ENCODE measurements at regions not wholly inside any gene's neighbourhood (a gene's known extent, or its start where the extent isn't known, plus 50 kb on each side); places are given as distances from the start of the nearest gene placed in this dataset.

GRCh38 chr3:22526266-22526837 lies 676.8 kb upstream of the UBE2E2 start:
- no peak for DNase-seq (ENCODE audit: extremely low spot score)
- Histone ChIP-seq H3K27ac (ENCODE audit: low read depth) (no peak overlapping the region), H3K4me1 (ENCODE audit: insufficient read depth) (no peaks in the 10 kb centered on the region), H3K4me3 (ENCODE audit: low read depth, low read length) (no peak overlapping the region), H3K36me3 (ENCODE audit: insufficient read depth) (no peaks in the 10 kb centered on the region)
- 16% methylated on average over 1 of the region's 1 CpG for WGBS

DNA sequence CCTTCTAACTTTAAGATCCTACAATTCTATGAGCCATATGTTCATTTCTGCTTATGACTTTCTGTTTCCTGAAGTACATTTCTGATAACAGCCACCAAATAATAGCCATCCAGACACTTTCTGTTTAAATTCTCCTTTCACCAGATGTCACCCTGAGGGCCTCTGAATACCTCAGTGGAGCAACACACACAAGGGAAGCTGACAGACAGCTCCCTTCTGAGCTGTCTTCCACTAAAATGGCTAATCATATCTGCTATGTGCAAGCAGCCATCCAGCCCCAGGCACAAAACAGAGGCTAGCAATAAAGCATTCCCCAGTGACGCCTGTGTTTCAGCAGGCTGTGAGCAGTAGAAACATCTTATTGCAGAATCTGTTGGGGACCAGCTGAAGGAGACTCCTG lies 666.6 kb upstream of the UBE2E2 start:
- no peak for DNase-seq (ENCODE audit: extremely low spot score)
- H3K4me1 ChIP-seq (ENCODE audit: insufficient read depth), result no peaks in the 10 kb centered on the region
- no peak overlapping the region for H3K4me3 ChIP-seq (ENCODE audit: low read depth, low read length)
- 83% methylated on average over 1 of the region's 1 CpG for WGBS
- H3K36me3 ChIP-seq (ENCODE audit: insufficient read depth), result no peaks in the 10 kb centered on the region
- H3K27ac ChIP-seq (ENCODE audit: low read depth), result no peak overlapping the region

GRCh38 chr3:22537560-22537959 lies 665.6 kb upstream of the UBE2E2 start:
- Histone ChIP-seq H3K4me3 (ENCODE audit: low read depth, low read length) (no peak overlapping the region), H3K36me3 (ENCODE audit: insufficient read depth) (no peaks in the 10 kb centered on the region), H3K4me1 (ENCODE audit: insufficient read depth) (no peaks in the 10 kb centered on the region), H3K27ac (ENCODE audit: low read depth) (no peak overlapping the region)
- DNase-seq (ENCODE audit: extremely low spot score), result no peak
- 85% methylated on average over 1 of the region's 1 CpG for WGBS

GRCh38 chr3:22542311-22542710 lies 660.8 kb upstream of the UBE2E2 start:
- H3K36me3 ChIP-seq (ENCODE audit: insufficient read depth), result no peaks in the 10 kb centered on the region
- no peak overlapping the region for H3K27ac ChIP-seq (ENCODE audit: low read depth)
- H3K4me1 ChIP-seq (ENCODE audit: insufficient read depth), result no peaks in the 10 kb centered on the region
- H3K4me3 ChIP-seq (ENCODE audit: low read depth, low read length), result no peak overlapping the region
- no peak for DNase-seq (ENCODE audit: extremely low spot score)
- WGBS, result 89% methylated on average over 2 of the region's 2 CpGs

DNA sequence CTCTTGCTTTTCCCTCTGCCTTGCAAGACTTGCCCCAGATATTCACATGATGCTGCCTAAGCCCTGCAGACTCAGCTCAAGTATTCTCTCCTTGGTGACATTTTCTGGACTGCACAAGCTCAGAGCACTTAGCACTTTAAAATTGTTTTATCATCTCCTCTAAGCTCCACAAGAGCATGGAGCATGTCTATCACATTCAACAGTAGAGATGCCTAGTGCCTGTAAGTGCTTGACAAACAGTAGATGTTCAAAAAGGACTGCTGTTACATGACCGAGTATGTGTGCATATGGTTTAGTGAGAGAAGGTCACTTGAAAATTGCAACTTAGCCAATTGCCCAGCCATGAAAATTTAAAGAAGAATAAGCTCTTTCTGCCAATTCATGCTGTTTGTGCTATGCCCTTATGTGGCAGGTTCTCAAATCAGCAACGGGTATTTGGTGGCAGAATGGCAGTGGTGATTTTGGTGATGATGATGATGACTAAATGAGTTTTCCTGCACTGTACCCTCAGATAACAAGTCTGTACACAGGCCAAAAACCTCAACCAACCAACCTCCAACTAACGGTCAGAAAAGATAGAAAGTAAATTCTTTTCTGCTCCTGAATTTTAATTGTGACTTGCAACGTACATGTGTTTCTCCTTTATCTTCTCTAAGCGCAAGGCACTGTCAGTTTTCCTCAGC lies 647.2 kb upstream of the UBE2E2 start:
- WGBS, result 86% methylated on average over 5 of the region's 5 CpGs
- Histone ChIP-seq H3K27ac (ENCODE audit: low read depth) (no peak overlapping the region), H3K4me3 (ENCODE audit: low read depth, low read length) (no peak overlapping the region), H3K36me3 (ENCODE audit: insufficient read depth) (no peaks in the 10 kb centered on the region), H3K4me1 (ENCODE audit: insufficient read depth) (no peaks in the 10 kb centered on the region)
- DNase-seq (ENCODE audit: extremely low spot score), result no peak

DNA sequence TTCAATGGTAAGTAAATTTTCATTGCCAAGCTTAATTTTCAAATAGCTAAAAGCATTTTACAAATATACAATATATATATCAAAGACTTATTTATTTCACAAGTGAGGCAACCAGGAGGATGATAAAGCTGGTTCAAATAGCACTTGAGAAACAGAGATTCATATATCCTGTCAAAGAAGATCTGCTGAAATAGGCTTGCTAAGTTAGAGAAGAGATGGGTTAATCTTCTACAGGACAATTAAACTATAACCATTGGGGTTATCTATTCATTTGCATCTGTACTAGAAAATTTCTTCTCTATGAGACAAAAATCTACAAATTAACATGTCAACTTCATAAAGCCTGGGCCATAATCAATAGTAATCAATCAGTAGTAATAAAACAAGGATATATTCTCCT lies 637.7 kb upstream of the UBE2E2 start:
- H3K4me1 ChIP-seq (ENCODE audit: insufficient read depth), result no peaks in the 10 kb centered on the region
- no peak for DNase-seq (ENCODE audit: extremely low spot score)
- H3K27ac ChIP-seq (ENCODE audit: low read depth), result no peak overlapping the region
- no peak overlapping the region for H3K4me3 ChIP-seq (ENCODE audit: low read depth, low read length)
- no peaks in the 10 kb centered on the region for H3K36me3 ChIP-seq (ENCODE audit: insufficient read depth)

GRCh38 chr3:22568285-22568684 lies 634.8 kb upstream of the UBE2E2 start:
- H3K27ac ChIP-seq (ENCODE audit: low read depth), result no peak overlapping the region
- H3K4me1 ChIP-seq (ENCODE audit: insufficient read depth), result no peaks in the 10 kb centered on the region
- 77% methylated on average over 1 of the region's 1 CpG for WGBS
- no peak overlapping the region for H3K4me3 ChIP-seq (ENCODE audit: low read depth, low read length)
- no peak for DNase-seq (ENCODE audit: extremely low spot score)
- H3K36me3 ChIP-seq (ENCODE audit: insufficient read depth), result no peaks in the 10 kb centered on the region

DNA sequence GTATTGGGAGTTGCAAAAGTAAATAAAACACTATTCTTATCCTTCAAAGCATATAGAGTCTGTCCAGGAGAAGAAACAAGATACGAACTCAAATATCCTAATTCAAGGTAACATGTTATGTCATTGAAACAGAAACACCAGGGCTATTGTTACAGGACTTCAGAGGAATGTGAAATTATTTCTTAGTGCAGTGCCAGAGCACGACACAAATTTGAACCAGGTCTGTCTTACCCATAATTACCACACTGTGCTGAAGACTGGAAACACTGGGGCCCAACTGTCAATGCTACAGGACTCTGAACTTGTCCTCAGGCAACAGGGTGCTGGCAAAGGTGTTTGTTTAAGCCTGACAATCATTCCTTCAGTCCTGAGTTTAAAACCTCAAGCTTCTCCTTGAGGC lies 633.6 kb upstream of the UBE2E2 start:
- no peaks in the 10 kb centered on the region for H3K4me1 ChIP-seq (ENCODE audit: insufficient read depth)
- DNase-seq (ENCODE audit: extremely low spot score), result no peak
- no peaks in the 10 kb centered on the region for H3K36me3 ChIP-seq (ENCODE audit: insufficient read depth)
- 84% methylated on average over 2 of the region's 2 CpGs for WGBS
- no peak overlapping the region for H3K27ac ChIP-seq (ENCODE audit: low read depth)
- H3K4me3 ChIP-seq (ENCODE audit: low read depth, low read length), result no peak overlapping the region

DNA sequence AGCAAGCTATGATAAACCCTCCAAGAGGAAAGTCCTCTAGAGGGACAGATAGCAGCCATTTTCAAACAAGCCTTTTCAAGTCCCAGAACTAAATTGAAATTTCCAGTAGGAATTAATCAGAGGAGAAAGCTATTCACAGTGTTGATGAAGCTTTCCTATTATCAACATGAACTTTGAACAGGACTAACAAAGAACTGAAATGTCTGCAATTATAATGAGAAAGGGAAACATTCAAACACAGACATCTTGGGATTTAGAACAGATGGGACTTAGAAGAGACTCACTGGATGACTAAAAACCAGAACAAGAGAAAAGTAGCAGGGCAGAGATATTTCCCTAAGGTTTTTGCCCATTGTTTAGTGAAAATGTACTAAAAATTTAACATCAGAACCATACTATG lies 622.1 kb upstream of the UBE2E2 start:
- no peak for DNase-seq (ENCODE audit: extremely low spot score)
- Histone ChIP-seq H3K4me3 (ENCODE audit: low read depth, low read length) (no peak overlapping the region), H3K36me3 (ENCODE audit: insufficient read depth) (no peaks in the 10 kb centered on the region), H3K4me1 (ENCODE audit: insufficient read depth) (no peaks in the 10 kb centered on the region), H3K27ac (ENCODE audit: low read depth) (no peak overlapping the region)

DNA sequence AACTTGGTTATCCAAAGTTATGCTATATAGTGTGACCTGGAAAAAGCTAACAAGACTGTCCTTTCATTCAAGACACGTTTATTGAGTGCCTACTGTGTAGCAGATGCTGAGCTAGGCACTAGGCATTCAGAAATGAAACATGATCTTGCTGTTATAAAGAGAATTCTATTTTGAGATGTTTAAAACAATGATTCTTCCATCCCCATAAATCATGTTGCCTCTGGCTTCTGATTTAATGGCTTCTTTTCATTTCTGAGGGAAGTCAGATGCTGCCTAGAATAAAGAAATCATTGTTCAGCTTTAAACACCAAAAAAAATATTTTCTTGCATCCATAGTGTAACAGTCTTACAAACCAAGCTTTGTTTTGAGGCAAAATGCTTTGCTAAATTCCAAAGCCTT lies 620.9 kb upstream of the UBE2E2 start:
- no peaks in the 10 kb centered on the region for H3K4me1 ChIP-seq (ENCODE audit: insufficient read depth)
- no peaks in the 10 kb centered on the region for H3K36me3 ChIP-seq (ENCODE audit: insufficient read depth)
- DNase-seq (ENCODE audit: extremely low spot score), result no peak
- 32% methylated on average over 1 of the region's 1 CpG for WGBS
- no peak overlapping the region for H3K27ac ChIP-seq (ENCODE audit: low read depth)
- no peak overlapping the region for H3K4me3 ChIP-seq (ENCODE audit: low read depth, low read length)

DNA sequence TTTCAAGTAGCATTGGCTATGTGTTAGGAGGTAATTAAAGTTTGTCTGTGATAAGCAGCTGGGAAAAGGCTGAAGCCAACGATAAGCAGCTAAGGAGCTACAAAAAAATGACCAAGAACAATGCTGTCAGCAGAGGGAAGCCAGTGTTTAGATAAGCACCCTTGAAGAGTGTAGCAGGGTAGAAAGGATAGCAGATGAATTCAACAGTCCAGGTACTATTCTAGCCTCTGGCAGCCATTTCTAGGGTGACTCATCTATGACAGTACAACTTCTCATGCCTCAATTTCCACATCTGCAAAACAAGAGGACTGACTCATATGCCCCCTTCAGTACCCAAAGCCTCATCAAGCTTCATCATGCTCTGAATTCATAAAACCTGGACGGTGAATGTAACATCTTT lies 617.6 kb upstream of the UBE2E2 start:
- Histone ChIP-seq H3K27ac (ENCODE audit: low read depth) (no peak overlapping the region), H3K36me3 (ENCODE audit: insufficient read depth) (no peaks in the 10 kb centered on the region), H3K4me3 (ENCODE audit: low read depth, low read length) (no peak overlapping the region), H3K4me1 (ENCODE audit: insufficient read depth) (no peaks in the 10 kb centered on the region)
- WGBS, result 61% methylated on average over 2 of the region's 2 CpGs
- no peak for DNase-seq (ENCODE audit: extremely low spot score)

DNA sequence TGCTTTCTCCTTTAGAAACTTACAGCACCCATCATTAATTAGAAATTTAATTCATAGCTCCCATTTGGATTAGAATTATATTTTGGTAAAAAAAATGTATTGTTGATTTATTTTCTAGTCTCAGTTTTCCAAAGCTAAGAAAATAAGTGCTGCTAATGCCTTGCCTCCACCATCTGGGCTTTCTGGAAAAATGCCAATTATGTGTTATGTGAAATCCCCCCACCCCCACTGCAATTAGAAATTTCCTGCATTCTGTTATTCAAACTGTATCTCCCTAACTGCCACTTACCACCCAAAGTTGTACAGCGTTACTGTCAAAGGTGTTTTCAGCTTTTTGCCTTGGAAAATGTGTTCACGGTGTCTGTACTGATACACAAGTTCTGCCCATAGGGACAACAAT lies 617.2 kb upstream of the UBE2E2 start:
- DNase-seq (ENCODE audit: extremely low spot score), result no peak
- 96% methylated on average over 2 of the region's 2 CpGs for WGBS
- no peak overlapping the region for H3K4me3 ChIP-seq (ENCODE audit: low read depth, low read length)

DNA sequence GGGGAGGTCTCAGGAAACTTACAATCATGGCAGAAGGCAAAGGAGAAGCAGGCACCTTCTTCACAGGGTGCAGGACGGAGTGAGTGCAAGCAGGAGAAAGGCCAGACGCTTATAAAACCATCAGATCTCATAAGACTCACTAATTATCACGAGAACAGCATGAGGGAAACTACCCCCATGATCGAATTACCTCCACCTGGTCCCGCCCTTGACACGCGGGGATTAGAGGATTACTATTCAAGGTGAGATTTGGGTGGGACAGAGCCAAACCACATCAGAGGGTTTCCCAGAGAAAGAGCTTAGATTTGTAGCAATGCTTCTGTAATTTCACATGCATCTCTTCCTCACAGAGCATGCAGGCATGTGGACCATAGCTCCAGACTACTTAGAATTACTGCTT lies 615.7 kb upstream of the UBE2E2 start:
- no peaks in the 10 kb centered on the region for H3K4me1 ChIP-seq (ENCODE audit: insufficient read depth)
- WGBS, result 77% methylated on average over 7 of the region's 7 CpGs
- no peaks in the 10 kb centered on the region for H3K36me3 ChIP-seq (ENCODE audit: insufficient read depth)
- no peak overlapping the region for H3K27ac ChIP-seq (ENCODE audit: low read depth)
- H3K4me3 ChIP-seq (ENCODE audit: low read depth, low read length), result no peak overlapping the region
- no peak for DNase-seq (ENCODE audit: extremely low spot score)

More for the DNA sequence above, 617.2 kb upstream of the UBE2E2 start:
- Histone ChIP-seq H3K4me1 (ENCODE audit: insufficient read depth) (no peaks in the 10 kb centered on the region), H3K27ac (ENCODE audit: low read depth) (no peak overlapping the region), H3K36me3 (ENCODE audit: insufficient read depth) (no peaks in the 10 kb centered on the region)

GRCh38 chr3:22593638-22594037 lies 609.5 kb upstream of the UBE2E2 start:
- WGBS, result 47% methylated on average over 3 of the region's 3 CpGs
- DNase-seq (ENCODE audit: extremely low spot score), result no peak
- no peak overlapping the region for H3K4me3 ChIP-seq (ENCODE audit: low read depth, low read length)
- H3K27ac ChIP-seq (ENCODE audit: low read depth), result no peak overlapping the region
- no peaks in the 10 kb centered on the region for H3K36me3 ChIP-seq (ENCODE audit: insufficient read depth)
- no peaks in the 10 kb centered on the region for H3K4me1 ChIP-seq (ENCODE audit: insufficient read depth)

DNA sequence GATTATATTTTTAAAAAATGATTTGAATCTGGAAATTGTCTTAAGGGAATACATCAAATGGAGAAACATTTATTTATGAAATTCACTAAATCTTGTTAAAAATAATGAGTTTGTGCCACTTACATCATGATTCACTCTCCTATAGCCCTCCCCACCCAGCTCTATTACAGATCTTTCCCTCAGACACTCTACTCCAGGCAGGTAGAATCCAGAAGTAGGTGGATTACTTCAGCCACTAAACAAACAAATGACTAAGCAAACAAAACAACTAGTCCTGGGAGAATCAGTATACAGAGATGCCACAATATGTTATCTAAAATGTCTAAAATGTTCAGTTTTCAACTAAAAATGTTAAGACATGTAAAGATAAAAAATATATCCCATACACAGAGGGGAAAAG lies 608.1 kb upstream of the UBE2E2 start:
- Histone ChIP-seq H3K36me3 (ENCODE audit: insufficient read depth) (no peaks in the 10 kb centered on the region), H3K27ac (ENCODE audit: low read depth) (no peak overlapping the region), H3K4me3 (ENCODE audit: low read depth, low read length) (no peak overlapping the region), H3K4me1 (ENCODE audit: insufficient read depth) (no peaks in the 10 kb centered on the region)
- DNase-seq (ENCODE audit: extremely low spot score), result no peak
